ENCODE measurements at regions not wholly inside any gene's neighbourhood (a gene's known extent, or its start where the extent isn't known, plus 50 kb on each side); places are given as distances from the start of the nearest gene placed in this dataset.

DNA sequence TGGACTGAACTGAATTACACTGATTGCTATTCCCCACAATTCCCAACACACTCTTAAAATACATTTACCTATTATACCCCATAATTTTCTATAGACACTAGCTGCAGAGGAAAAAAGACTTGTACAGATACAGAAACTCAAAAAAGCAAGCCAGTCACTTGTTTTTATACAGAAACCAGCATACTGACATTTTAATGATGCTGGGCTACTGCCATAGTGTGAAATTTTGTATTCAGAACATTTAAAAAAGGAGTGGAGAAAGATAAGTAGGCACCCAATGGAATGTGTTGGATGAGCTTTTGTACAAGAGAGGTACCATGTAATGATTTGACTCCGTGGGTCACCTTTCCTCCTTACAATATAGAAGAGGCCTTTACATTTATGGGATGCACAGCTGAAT, 740.1 kb downstream of the PLCL1 start:
- no peak overlapping the region for H2AK5ac ChIP-seq (ENCODE audit: low read length)
- no peaks in the 10 kb centered on the region for H3K4me1 ChIP-seq (ENCODE audit: control insufficient read depth, low read depth, low read length)
- no peak overlapping the region for H3K18ac ChIP-seq (ENCODE audit: low read length)
- H3K4me3 ChIP-seq (ENCODE audit: low read length), result no peak overlapping the region
- no peak overlapping the region for H2BK5ac ChIP-seq (ENCODE audit: low read length)
- H2BK120ac ChIP-seq (ENCODE audit: low read depth, low read length), result no peak overlapping the region
- no peak overlapping the region for H3K27ac ChIP-seq (ENCODE audit: low read depth, low read length)
- H3K79me2 ChIP-seq (ENCODE audit: control insufficient read depth, insufficient read depth, low read length), result no peaks in the 10 kb centered on the region
- H3K4me2 ChIP-seq (ENCODE audit: low read length), result no peak overlapping the region
- no CpG with 5 or more reads among the region's 1 CpG for WGBS (ENCODE audit: extremely low coverage, insufficient coverage, low lambda C conversion rate)
- H3K56ac ChIP-seq (ENCODE audit: low read length), result no peak overlapping the region
- no peak for DNase-seq
- H3K4ac ChIP-seq (ENCODE audit: low read depth, low read length), result no peak overlapping the region
- no peaks in the 10 kb centered on the region for H3K79me1 ChIP-seq (ENCODE audit: low read length)
- no peak overlapping the region for H2BK15ac ChIP-seq (replicated peaks; ENCODE audit: low read depth)
- no peak overlapping the region for H3K9ac ChIP-seq (ENCODE audit: low read length)
- no peak overlapping the region for H4K8ac ChIP-seq (ENCODE audit: low read depth, low read length)
- no peak overlapping the region for H3K23ac ChIP-seq (ENCODE audit: low read length)
- H3K36me3 ChIP-seq (ENCODE audit: control insufficient read depth, insufficient read depth, low read length), result no peaks in the 10 kb centered on the region
- H3K27me3 ChIP-seq (ENCODE audit: insufficient read depth, low read length, poor library complexity), result no peaks in the 10 kb centered on the region
- H4K5ac ChIP-seq (ENCODE audit: low read length), result no peak overlapping the region

DNA sequence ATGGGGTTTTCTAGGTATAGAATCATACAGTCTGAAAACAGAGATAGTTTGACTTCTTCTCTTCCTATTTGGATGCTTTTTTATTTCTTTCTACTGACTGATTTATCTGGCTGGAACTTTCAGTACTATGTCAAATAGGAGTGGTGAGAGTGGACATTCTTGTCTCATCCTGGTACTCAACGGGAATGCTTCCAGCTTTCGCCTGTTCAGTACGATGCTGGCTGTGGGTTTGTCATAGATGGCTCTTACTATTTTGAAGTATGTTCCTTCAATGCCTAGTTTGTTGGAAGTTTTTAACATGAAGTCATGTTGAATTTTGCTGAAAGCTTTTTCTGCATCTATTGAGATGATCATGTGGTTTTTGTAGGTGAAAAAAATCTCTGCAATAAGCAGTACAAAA, 730.4 kb downstream of the PLCL1 start:
- no peak overlapping the region for H3K23ac ChIP-seq (ENCODE audit: low read length)
- H3K79me1 ChIP-seq (ENCODE audit: low read length), result no peaks in the 10 kb centered on the region

DNA sequence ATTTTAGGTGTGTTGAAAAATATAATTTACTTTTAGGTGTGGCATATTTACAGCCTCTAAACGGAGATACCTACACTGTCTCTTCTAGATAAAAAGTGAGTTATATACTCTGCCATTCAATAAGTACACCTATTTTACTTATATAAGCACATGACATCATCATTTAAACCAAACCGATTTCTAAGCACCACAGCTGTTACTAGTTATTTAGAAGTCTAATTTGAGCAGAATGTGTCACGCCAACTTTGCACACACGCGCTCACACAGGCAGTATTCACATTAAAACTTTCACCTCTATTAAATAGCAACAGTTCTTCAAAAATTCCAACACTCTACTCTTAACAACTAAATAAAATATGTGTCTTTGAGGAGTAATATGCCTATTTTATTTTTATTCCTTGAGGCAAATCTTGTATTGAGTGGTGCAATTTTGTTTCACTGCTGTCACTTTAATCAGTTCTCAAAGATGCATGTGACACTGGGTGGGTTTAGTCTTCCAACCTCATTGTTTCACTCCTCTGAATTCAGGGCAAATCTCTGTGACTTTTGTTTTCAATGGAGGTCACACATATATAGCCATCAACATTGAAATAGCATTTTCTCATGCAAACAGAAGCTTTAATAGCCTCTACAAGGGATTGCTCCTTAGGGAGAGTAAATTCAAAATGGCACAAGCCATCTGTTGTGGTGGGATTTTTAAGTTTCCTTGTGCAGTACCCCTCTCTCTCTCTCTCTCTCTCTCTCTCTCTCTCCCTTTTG, 721.0 kb downstream of the PLCL1 start:
- Histone ChIP-seq H3K4me1 (ENCODE audit: control insufficient read depth, low read depth, low read length) (no peaks in the 10 kb centered on the region), H3K56ac (ENCODE audit: low read length) (no peak overlapping the region), H3K9ac (ENCODE audit: low read length) (no peak overlapping the region), H2BK120ac (ENCODE audit: low read depth, low read length) (no peak overlapping the region), H3K18ac (ENCODE audit: low read length) (no peak overlapping the region), H2BK5ac (ENCODE audit: low read length) (no peak overlapping the region), H3K27me3 (ENCODE audit: insufficient read depth, low read length, poor library complexity) (no peaks in the 10 kb centered on the region), H3K4me2 (ENCODE audit: low read length) (no peak overlapping the region), H3K79me2 (ENCODE audit: control insufficient read depth, insufficient read depth, low read length) (no peaks in the 10 kb centered on the region), H4K8ac (ENCODE audit: low read depth, low read length) (no peak overlapping the region), H2AK5ac (ENCODE audit: low read length) (no peak overlapping the region), H2BK15ac (replicated peaks; ENCODE audit: low read depth) (no peak overlapping the region), H3K27ac (ENCODE audit: low read depth, low read length) (no peak overlapping the region), H3K79me1 (ENCODE audit: low read length) (no peaks in the 10 kb centered on the region), H3K4ac (ENCODE audit: low read depth, low read length) (no peak overlapping the region), H4K5ac (ENCODE audit: low read length) (no peak overlapping the region), H3K23ac (ENCODE audit: low read length) (no peak overlapping the region), H3K36me3 (ENCODE audit: control insufficient read depth, insufficient read depth, low read length) (no peaks in the 10 kb centered on the region), H3K4me3 (ENCODE audit: low read length) (no peak overlapping the region)
- no CpG with 5 or more reads among the region's 5 CpGs for WGBS (ENCODE audit: extremely low coverage, insufficient coverage, low lambda C conversion rate)
- DNase-seq, result no peak

More for the DNA sequence above, 730.4 kb downstream of the PLCL1 start:
- H3K56ac ChIP-seq (ENCODE audit: low read length), result no peak overlapping the region
- H4K5ac ChIP-seq (ENCODE audit: low read length), result no peak overlapping the region
- H3K79me2 ChIP-seq (ENCODE audit: control insufficient read depth, insufficient read depth, low read length), result no peaks in the 10 kb centered on the region
- no peaks in the 10 kb centered on the region for H3K36me3 ChIP-seq (ENCODE audit: control insufficient read depth, insufficient read depth, low read length)
- no peak overlapping the region for H3K4me3 ChIP-seq (ENCODE audit: low read length)
- WGBS (ENCODE audit: extremely low coverage, insufficient coverage, low lambda C conversion rate), result no CpG with 5 or more reads among the region's 3 CpGs
- H3K18ac ChIP-seq (ENCODE audit: low read length), result no peak overlapping the region
- no peak overlapping the region for H3K4me2 ChIP-seq (ENCODE audit: low read length)
- DNase-seq, result no peak
- H2AK5ac ChIP-seq (ENCODE audit: low read length), result no peak overlapping the region
- H3K4ac ChIP-seq (ENCODE audit: low read depth, low read length), result no peak overlapping the region
- no peak overlapping the region for H4K8ac ChIP-seq (ENCODE audit: low read depth, low read length)
- no peak overlapping the region for H2BK15ac ChIP-seq (replicated peaks; ENCODE audit: low read depth)
- H3K27me3 ChIP-seq (ENCODE audit: insufficient read depth, low read length, poor library complexity), result no peaks in the 10 kb centered on the region
- H2BK5ac ChIP-seq (ENCODE audit: low read length), result no peak overlapping the region
- no peak overlapping the region for H3K27ac ChIP-seq (ENCODE audit: low read depth, low read length)
- no peak overlapping the region for H3K9ac ChIP-seq (ENCODE audit: low read length)
- no peak overlapping the region for H2BK120ac ChIP-seq (ENCODE audit: low read depth, low read length)
- no peaks in the 10 kb centered on the region for H3K4me1 ChIP-seq (ENCODE audit: control insufficient read depth, low read depth, low read length)

DNA sequence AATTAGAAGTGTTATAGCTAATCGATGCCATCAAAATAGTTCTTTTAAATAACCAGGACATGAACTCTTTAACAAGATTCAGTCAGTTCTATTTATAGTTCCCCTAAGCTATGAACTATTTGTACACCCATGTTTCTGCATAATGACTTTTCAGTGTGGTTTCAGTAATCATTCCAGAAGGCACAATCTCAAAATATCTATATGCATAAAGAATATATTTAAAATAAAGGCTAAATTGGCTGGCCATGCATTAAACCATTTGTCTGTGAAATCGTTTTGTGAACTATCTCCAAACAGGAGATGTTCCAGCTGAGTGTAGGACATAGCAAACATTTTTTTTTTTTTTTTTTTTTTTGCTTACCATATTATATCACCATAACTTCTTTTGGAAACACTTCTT, 719.3 kb downstream of the PLCL1 start:
- Histone ChIP-seq H3K27ac (ENCODE audit: low read depth, low read length) (no peak overlapping the region), H2BK120ac (ENCODE audit: low read depth, low read length) (no peak overlapping the region), H3K4me3 (ENCODE audit: low read length) (no peak overlapping the region), H3K79me2 (ENCODE audit: control insufficient read depth, insufficient read depth, low read length) (no peaks in the 10 kb centered on the region), H3K56ac (ENCODE audit: low read length) (no peak overlapping the region), H3K4me2 (ENCODE audit: low read length) (no peak overlapping the region), H3K23ac (ENCODE audit: low read length) (no peak overlapping the region), H3K36me3 (ENCODE audit: control insufficient read depth, insufficient read depth, low read length) (no peaks in the 10 kb centered on the region), H3K4me1 (ENCODE audit: control insufficient read depth, low read depth, low read length) (no peaks in the 10 kb centered on the region), H4K5ac (ENCODE audit: low read length) (no peak overlapping the region), H3K27me3 (ENCODE audit: insufficient read depth, low read length, poor library complexity) (no peaks in the 10 kb centered on the region), H3K79me1 (ENCODE audit: low read length) (no peaks in the 10 kb centered on the region), H2BK15ac (replicated peaks; ENCODE audit: low read depth) (no peak overlapping the region), H4K8ac (ENCODE audit: low read depth, low read length) (no peak overlapping the region), H3K4ac (ENCODE audit: low read depth, low read length) (no peak overlapping the region), H3K18ac (ENCODE audit: low read length) (no peak overlapping the region), H2AK5ac (ENCODE audit: low read length) (no peak overlapping the region), H3K9ac (ENCODE audit: low read length) (no peak overlapping the region), H2BK5ac (ENCODE audit: low read length) (no peak overlapping the region)
- DNase-seq, result no peak
- WGBS (ENCODE audit: extremely low coverage, insufficient coverage, low lambda C conversion rate), result no CpG with 5 or more reads among the region's 2 CpGs

DNA sequence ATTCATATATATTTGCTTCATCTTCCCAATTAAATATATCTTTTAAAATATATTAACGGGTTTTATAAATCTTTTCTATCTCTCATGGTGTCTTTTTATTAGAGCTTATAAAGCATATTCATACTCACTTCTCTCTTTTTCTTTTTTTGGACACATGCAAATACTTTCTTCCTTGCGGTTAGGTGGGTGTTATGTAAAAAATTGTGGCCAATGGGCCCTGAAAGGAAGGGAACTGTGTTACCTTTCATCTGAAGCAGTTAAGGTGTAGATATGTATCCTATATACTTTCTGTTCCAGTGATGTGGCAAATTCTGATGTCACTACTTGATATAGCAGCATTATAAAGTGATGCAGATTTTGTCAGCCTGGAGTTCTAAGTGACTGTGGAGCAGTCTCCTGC, 714.5 kb downstream of the PLCL1 start:
- Histone ChIP-seq H2BK15ac (replicated peaks; ENCODE audit: low read depth) (no peak overlapping the region), H2BK120ac (ENCODE audit: low read depth, low read length) (no peak overlapping the region), H3K4me1 (ENCODE audit: control insufficient read depth, low read depth, low read length) (no peaks in the 10 kb centered on the region), H4K5ac (ENCODE audit: low read length) (no peak overlapping the region), H3K27ac (ENCODE audit: low read depth, low read length) (no peak overlapping the region), H3K36me3 (ENCODE audit: control insufficient read depth, insufficient read depth, low read length) (no peaks in the 10 kb centered on the region), H3K4ac (ENCODE audit: low read depth, low read length) (no peak overlapping the region), H3K79me1 (ENCODE audit: low read length) (no peaks in the 10 kb centered on the region), H2AK5ac (ENCODE audit: low read length) (no peak overlapping the region), H3K79me2 (ENCODE audit: control insufficient read depth, insufficient read depth, low read length) (no peaks in the 10 kb centered on the region), H3K23ac (ENCODE audit: low read length) (no peak overlapping the region), H3K27me3 (ENCODE audit: insufficient read depth, low read length, poor library complexity) (no peaks in the 10 kb centered on the region), H4K8ac (ENCODE audit: low read depth, low read length) (no peak overlapping the region), H3K18ac (ENCODE audit: low read length) (no peak overlapping the region), H3K9ac (ENCODE audit: low read length) (no peak overlapping the region), H3K4me2 (ENCODE audit: low read length) (no peak overlapping the region), H3K56ac (ENCODE audit: low read length) (no peak overlapping the region), H3K4me3 (ENCODE audit: low read length) (no peak overlapping the region), H2BK5ac (ENCODE audit: low read length) (no peak overlapping the region)
- no CpG with 5 or more reads among the region's 2 CpGs for WGBS (ENCODE audit: extremely low coverage, insufficient coverage, low lambda C conversion rate)
- DNase-seq, result no peak

DNA sequence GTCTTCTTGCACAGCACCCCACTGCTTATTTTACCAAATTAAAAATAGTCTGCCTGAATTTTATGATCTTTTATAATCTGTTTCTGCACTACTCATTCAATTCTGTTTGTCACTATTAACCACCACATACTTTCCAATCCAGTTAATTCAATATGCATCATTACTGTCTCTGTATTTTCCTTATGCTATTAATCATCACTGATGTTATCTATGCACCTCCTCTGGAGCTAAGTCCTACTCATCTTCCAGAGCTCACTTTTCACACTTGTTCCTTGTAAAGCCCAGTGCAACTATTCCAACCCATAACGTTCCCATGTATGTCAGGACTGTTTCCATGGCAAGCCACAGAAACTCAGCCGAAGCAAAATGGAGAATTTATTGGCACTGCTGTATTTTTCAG, 713.6 kb downstream of the PLCL1 start:
- no peak overlapping the region for H2BK15ac ChIP-seq (replicated peaks; ENCODE audit: low read depth)
- H3K9ac ChIP-seq (ENCODE audit: low read length), result no peak overlapping the region
- H3K79me2 ChIP-seq (ENCODE audit: control insufficient read depth, insufficient read depth, low read length), result no peaks in the 10 kb centered on the region
- H3K27me3 ChIP-seq (ENCODE audit: insufficient read depth, low read length, poor library complexity), result no peaks in the 10 kb centered on the region
- no peak overlapping the region for H3K18ac ChIP-seq (ENCODE audit: low read length)
- H3K4me1 ChIP-seq (ENCODE audit: control insufficient read depth, low read depth, low read length), result no peaks in the 10 kb centered on the region
- H3K27ac ChIP-seq (ENCODE audit: low read depth, low read length), result no peak overlapping the region
- no peak overlapping the region for H4K5ac ChIP-seq (ENCODE audit: low read length)
- H4K8ac ChIP-seq (ENCODE audit: low read depth, low read length), result no peak overlapping the region
- H3K4me3 ChIP-seq (ENCODE audit: low read length), result no peak overlapping the region
- no peak overlapping the region for H2BK120ac ChIP-seq (ENCODE audit: low read depth, low read length)
- WGBS (ENCODE audit: extremely low coverage, insufficient coverage, low lambda C conversion rate), result no CpG with 5 or more reads among the region's 2 CpGs
- no peak overlapping the region for H2AK5ac ChIP-seq (ENCODE audit: low read length)
- no peak overlapping the region for H3K56ac ChIP-seq (ENCODE audit: low read length)
- H3K36me3 ChIP-seq (ENCODE audit: control insufficient read depth, insufficient read depth, low read length), result no peaks in the 10 kb centered on the region
- H3K79me1 ChIP-seq (ENCODE audit: low read length), result no peaks in the 10 kb centered on the region
- H3K4me2 ChIP-seq (ENCODE audit: low read length), result no peak overlapping the region
- H3K4ac ChIP-seq (ENCODE audit: low read depth, low read length), result no peak overlapping the region
- no peak overlapping the region for H2BK5ac ChIP-seq (ENCODE audit: low read length)
- no peak for DNase-seq
- H3K23ac ChIP-seq (ENCODE audit: low read length), result no peak overlapping the region
